Endothelial cell (in vitro differentiated cells): ENCODE measurements at regions not wholly inside any gene's neighbourhood (a gene's known extent, or its start where the extent isn't known, plus 50 kb on each side); places are given as distances from the start of the nearest gene placed in this dataset.

ENCODE experiments used
- DNase-seq: peaks from one replicate; pipeline ENCODE4 v3.0.0; 2021; ENCODE audit warnings: low spot score
- H3K27ac Mint-ChIP-seq: one replicate; pipeline ENCODE4 v1.8.0; 2021; ENCODE audit warnings: mixed read lengths, inconsistent platforms; ENCODE audit not compliant: unreplicated experiment
- H3K27me3 Mint-ChIP-seq: one replicate; pipeline ENCODE4 v1.8.0; 2021; ENCODE audit warnings: mild to moderate bottlenecking, moderate library complexity, mixed read lengths, inconsistent platforms; ENCODE audit not compliant: unreplicated experiment
- H3K36me3 Mint-ChIP-seq: one replicate; pipeline ENCODE4 v1.8.0; 2021; ENCODE audit warnings: mild to moderate bottlenecking, low read depth, mixed read lengths, inconsistent platforms; ENCODE audit not compliant: unreplicated experiment
- H3K4me1 Mint-ChIP-seq: one replicate; pipeline ENCODE4 v1.8.0; 2021; ENCODE audit warnings: mild to moderate bottlenecking, mixed read lengths, inconsistent platforms; ENCODE audit not compliant: unreplicated experiment
- H3K4me3 Mint-ChIP-seq: one replicate; pipeline ENCODE4 v1.8.0; 2021; ENCODE audit warnings: mild to moderate bottlenecking, mixed read lengths, inconsistent platforms; ENCODE audit not compliant: unreplicated experiment
- H3K9me3 Mint-ChIP-seq: one replicate; pipeline ENCODE4 v1.8.0; 2021; ENCODE audit warnings: mixed read lengths, inconsistent platforms; ENCODE audit not compliant: unreplicated experiment
- TF ChIP-seq, protein P1 (sequence below): fragments of 200-600 bp; sonication (generic); IDR thresholded peaks from one replicate; pipeline ENCODE4 v1.5.0; 2021; ENCODE audit warnings: antibody characterized with exemption; ENCODE audit not compliant: unreplicated experiment

DNA sequence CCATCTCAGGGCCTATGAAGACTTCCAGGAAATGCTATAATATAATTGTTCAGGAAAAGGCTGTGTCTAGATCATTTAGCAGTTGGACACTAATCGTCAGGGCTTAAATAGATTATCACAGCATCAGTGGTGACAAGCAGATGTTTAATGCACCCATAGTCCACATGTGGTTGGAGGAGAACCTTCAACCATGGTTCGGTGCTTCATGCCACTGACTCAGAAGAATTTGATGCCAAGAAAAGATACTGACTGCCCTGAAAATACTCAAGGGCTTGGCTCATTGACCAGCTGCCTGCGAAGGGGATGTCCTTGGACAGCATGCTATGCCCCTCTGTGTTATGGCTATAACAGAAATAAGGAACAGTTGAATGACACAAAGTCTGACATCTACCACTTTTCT, 175.7 kb downstream of the HHIPL2 start:
- Mint-ChIP-seq H3K9me3 (no peaks in the 10 kb centered on the region), H3K27me3 (no peaks in the 10 kb centered on the region), H3K4me3 (no peak overlapping the region), H3K4me1 (no peaks in the 10 kb centered on the region), H3K36me3 (no peaks in the 10 kb centered on the region), H3K27ac (no peak overlapping the region)
- DNase-seq = no peak
- TF ChIP-seq, protein P1, sequence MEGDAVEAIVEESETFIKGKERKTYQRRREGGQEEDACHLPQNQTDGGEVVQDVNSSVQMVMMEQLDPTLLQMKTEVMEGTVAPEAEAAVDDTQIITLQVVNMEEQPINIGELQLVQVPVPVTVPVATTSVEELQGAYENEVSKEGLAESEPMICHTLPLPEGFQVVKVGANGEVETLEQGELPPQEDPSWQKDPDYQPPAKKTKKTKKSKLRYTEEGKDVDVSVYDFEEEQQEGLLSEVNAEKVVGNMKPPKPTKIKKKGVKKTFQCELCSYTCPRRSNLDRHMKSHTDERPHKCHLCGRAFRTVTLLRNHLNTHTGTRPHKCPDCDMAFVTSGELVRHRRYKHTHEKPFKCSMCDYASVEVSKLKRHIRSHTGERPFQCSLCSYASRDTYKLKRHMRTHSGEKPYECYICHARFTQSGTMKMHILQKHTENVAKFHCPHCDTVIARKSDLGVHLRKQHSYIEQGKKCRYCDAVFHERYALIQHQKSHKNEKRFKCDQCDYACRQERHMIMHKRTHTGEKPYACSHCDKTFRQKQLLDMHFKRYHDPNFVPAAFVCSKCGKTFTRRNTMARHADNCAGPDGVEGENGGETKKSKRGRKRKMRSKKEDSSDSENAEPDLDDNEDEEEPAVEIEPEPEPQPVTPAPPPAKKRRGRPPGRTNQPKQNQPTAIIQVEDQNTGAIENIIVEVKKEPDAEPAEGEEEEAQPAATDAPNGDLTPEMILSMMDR = no peak

DNA sequence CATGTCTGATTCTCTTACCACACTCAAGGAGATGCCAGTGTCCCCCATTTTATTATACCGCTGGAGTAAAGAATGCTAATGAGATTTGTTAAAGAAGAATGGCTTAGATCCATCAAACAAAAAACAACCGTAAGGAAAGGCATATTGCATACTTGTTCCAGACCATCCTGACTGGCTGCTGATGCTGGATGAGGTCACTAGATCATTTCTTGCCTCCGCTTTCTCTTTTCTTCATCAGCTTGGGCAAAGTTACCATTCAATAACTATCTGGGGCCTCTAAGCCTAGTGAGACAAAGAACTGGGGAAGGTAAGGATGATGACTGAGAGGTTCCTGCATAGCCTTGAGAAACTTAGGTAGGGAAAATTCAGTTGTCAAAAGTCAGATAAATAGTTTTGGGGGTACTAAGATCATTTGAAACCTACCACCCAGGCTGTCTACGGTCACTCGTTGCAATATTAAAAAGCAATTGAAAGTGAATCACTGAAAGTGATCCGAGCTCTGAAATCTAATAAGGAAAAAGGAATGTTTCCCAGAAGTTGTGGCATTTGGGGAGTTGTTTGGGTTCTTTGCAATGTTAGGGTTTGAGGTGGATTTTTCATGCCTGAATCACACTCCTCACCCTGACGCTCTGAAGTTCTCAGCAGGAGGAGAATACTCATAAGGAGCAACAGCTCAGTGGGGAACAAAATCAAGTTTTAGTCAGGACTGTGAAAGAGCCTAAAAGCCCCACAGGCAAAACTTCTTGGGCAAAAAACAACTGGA, 176.8 kb downstream of the HHIPL2 start:
- TF ChIP-seq, protein P1 = no peak

GRCh38 chr1:222370081-222370912, 177.6 kb downstream of the HHIPL2 start:
- Mint-ChIP-seq H3K27ac (no peak overlapping the region), H3K36me3 (no peaks in the 10 kb centered on the region), H3K27me3 (no peaks in the 10 kb centered on the region), H3K4me3 (no peak overlapping the region), H3K4me1 (no peaks in the 10 kb centered on the region), H3K9me3 (no peaks in the 10 kb centered on the region)
- TF ChIP-seq, protein P1 = no peak
- no peak for DNase-seq

More for the DNA sequence above, 176.8 kb downstream of the HHIPL2 start:
- H3K27ac Mint-ChIP-seq = no peak overlapping the region
- H3K4me1 Mint-ChIP-seq = no peaks in the 10 kb centered on the region
- DNase-seq = no peak
- no peaks in the 10 kb centered on the region for H3K9me3 Mint-ChIP-seq
- no peaks in the 10 kb centered on the region for H3K36me3 Mint-ChIP-seq
- H3K4me3 Mint-ChIP-seq = no peak overlapping the region
- no peaks in the 10 kb centered on the region for H3K27me3 Mint-ChIP-seq

DNA sequence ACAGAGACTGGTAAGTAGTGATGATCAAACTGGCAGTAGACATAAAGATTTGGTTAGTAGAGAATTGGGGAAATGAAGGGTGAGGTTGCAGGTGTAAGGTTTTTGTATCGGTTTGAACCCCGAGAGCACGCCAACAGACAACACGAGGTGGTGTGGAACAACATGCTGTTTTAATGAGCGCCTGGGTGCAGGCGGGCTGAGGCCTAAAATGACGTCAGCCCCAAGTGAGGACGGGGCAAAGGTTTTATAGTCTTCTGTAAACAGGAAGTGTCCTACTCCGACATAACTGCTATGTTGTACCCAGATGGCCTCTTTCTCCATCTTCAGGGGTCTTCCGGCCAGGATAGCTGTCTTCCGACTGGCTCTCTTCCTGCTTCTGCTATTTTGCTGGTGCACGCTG, 178.8 kb downstream of the HHIPL2 start:
- Mint-ChIP-seq H3K36me3 (no peaks in the 10 kb centered on the region), H3K4me1 (no peaks in the 10 kb centered on the region), H3K27ac (no peak overlapping the region), H3K4me3 (no peak overlapping the region), H3K27me3 (no peaks in the 10 kb centered on the region), H3K9me3 (no peaks in the 10 kb centered on the region)
- TF ChIP-seq, protein P1 = no peak
- no peak for DNase-seq

DNA sequence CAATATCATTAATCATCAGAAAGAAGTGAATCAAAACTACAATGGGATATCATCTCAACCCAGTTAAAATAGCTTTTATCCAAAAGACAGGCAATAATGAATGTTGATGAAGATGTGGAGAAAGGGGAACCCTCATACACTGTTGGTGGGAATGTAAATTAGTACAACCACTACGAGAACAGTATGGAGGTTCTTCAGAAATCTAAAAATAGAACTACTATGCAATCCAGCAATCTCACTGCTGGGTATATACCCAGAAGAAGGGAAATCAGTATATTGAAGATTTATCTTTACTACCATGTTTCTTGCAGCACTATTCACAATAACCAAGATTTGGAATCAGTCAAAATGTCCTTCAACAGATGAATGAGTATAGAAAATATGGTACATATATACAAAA, 189.8 kb downstream of the HHIPL2 start:
- Mint-ChIP-seq H3K27me3 (no peaks in the 10 kb centered on the region), H3K27ac (no peak overlapping the region), H3K36me3 (no peaks in the 10 kb centered on the region), H3K4me1 (no peaks in the 10 kb centered on the region), H3K4me3 (no peak overlapping the region), H3K9me3 (no peaks in the 10 kb centered on the region)
- no peak for DNase-seq
- TF ChIP-seq, protein P1 = no peak
